Ascending aorta (tissue), 2 donors: ENCODE measurements at regions not wholly inside any gene's neighbourhood (a gene's known extent, or its start where the extent isn't known, plus 50 kb on each side); places are given as distances from the start of the nearest gene placed in this dataset.

Experiments
- DNase-seq, 2 donors: peaks; one replicate each; pipeline ENCODE4 v3.0.0-alpha.2; 2019; ENCODE audit warnings: low spot score in 2 of 2
- H3K27ac ChIP-seq, 2 donors: fragments of 200-600 bp; sonication (generic); one replicate each; pipeline ENCODE4 v1.5.1; 2016 to 2017; ENCODE audit warnings: mild to moderate bottlenecking in 1 of 2
- H3K27me3 ChIP-seq: fragments of 200-600 bp; sonication (generic); one replicate; pipeline ENCODE4 v1.5.1; 2017
- H3K36me3 ChIP-seq, 2 donors: fragments of 200-600 bp; sonication (generic); one replicate each; pipeline ENCODE4 v1.5.1; 2016
- H3K4me1 ChIP-seq, 2 donors: fragments of 200-600 bp; sonication (generic); one replicate each; pipeline ENCODE4 v1.5.1; 2016 to 2017; ENCODE audit warnings: mild to moderate bottlenecking in 1 of 2
- H3K4me3 ChIP-seq, 2 donors: fragments of 200-600 bp; sonication (generic); one replicate each; pipeline ENCODE4 v1.5.1; 2016 to 2017; ENCODE audit warnings: mild to moderate bottlenecking in 1 of 2
- H3K9me3 ChIP-seq, 2 donors: fragments of 200-600 bp; sonication (generic); one replicate each; pipeline ENCODE4 v1.5.1; 2016
- CTCF ChIP-seq, 3 experiments: fragments of 200-600 bp in 2 of 3; fragments of 450-650 bp in 1 of 3; sonication (generic) in 2 of 3; IDR thresholded peaks; one replicate each; pipeline ENCODE4 v1.5.1; 2016 to 2019; ENCODE audit warnings: antibody characterized with exemption in 3 of 3, mild to moderate bottlenecking in 1 of 3, moderate library complexity in 1 of 3
- intact Hi-C: fragments of 100-400 bp; cut with DNase I; formaldehyde crosslinking; loops from one replicate; pipeline ENCODE4 v1.15.1; 2023

- H3K27me3 ChIP-seq: no peaks in the 10 kb centered on the region
- DNase-seq: no peak
- peaks cover 8 to 21% of the 10 kb centered on the region in 2 donors for H3K4me1 ChIP-seq
- no peak overlapping the region for H3K4me3 ChIP-seq
- no peak overlapping the region for H3K27ac ChIP-seq
- intact Hi-C loops: loop anchor here (5.0 to 10.0 kb wide), 3 partner anchors 430 to 628 kb away; partner anchors contain the start of gene ART4
- no peaks in the 10 kb centered on the region for H3K9me3 ChIP-seq
- TF ChIP-seq CTCF (IDR thresholded peaks at IDR 0.05): no peak
- H3K36me3 ChIP-seq: no peaks in the 10 kb centered on the region
These were observed 49.9 kb upstream of the PTPRO start for GRCh38 chr12:15272376-15272775.
